ENCODE measurements at regions not wholly inside any gene's neighbourhood (a gene's known extent, or its start where the extent isn't known, plus 50 kb on each side); places are given as distances from the start of the nearest gene placed in this dataset.

GRCh38 chr3:27584874-27585273, 100.7 kb upstream of the SLC4A7 start:
- TF ChIP-seq IRF1 (CRISPR knock-in tag; IDR thresholded peaks at IDR 0.05; ENCODE audit: low read depth) (no peak), JUND (CRISPR knock-in tag; IDR thresholded peaks at IDR 0.05) (no peak), SRSF9 (IDR thresholded peaks at IDR 0.05; ENCODE audit: borderline replicate concordance, insufficient read depth, low read depth, low read length, poor library complexity, severe bottlenecking) (no peak), EP300 (IDR thresholded peaks at IDR 0.05; ENCODE audit: low read depth in 2 of 2, low read length in 2 of 2) (peak in 1 of 2 experiments; percentile 66; a peak in 2 of 4 replicates), EP300 (CRISPR knock-in tag; IDR thresholded peaks at IDR 0.05; ENCODE audit: borderline replicate concordance) (peak; percentile 23; the same call in 1 of the 2 replicates), ZBTB10 (CRISPR knock-in tag; IDR thresholded peaks at IDR 0.05; ENCODE audit: borderline replicate concordance) (no peak), RELA (CRISPR knock-in tag; IDR thresholded peaks at IDR 0.05) (peak; percentile 79; the same call in 1 of the 2 replicates), CHD4 (IDR thresholded peaks at IDR 0.05; ENCODE audit: borderline replicate concordance, low read length) (no peak), TCF12 (IDR thresholded peaks at IDR 0.05) (no peak), TCF12 (CRISPR knock-in tag; IDR thresholded peaks at IDR 0.05) (0 out of 2 replicates have a peak, but pooled peaks have one; percentile 30), NR3C1 (CRISPR knock-in tag; IDR thresholded peaks at IDR 0.05) (no peak), POLR2AphosphoS5 (IDR thresholded peaks at IDR 0.05; ENCODE audit: low read depth, low read length) (no peak), CEBPB (IDR thresholded peaks at IDR 0.05; ENCODE audit: borderline replicate concordance, low read depth, low read length) (no peak), ZNF574 (CRISPR knock-in tag; IDR thresholded peaks at IDR 0.05) (no peak), TFE3 (CRISPR knock-in tag; IDR thresholded peaks at IDR 0.05) (0 out of 2 replicates have a peak, but pooled peaks have one; percentile 27), ZNF460 (CRISPR knock-in tag; IDR thresholded peaks at IDR 0.05; ENCODE audit: borderline replicate concordance) (no peak)
